H1 (cell line): ENCODE measurements at regions not wholly inside any gene's neighbourhood (a gene's known extent, or its start where the extent isn't known, plus 50 kb on each side); places are given as distances from the start of the nearest gene placed in this dataset.

Experiments used
- CTCF ChIA-PET: fragments of 300-600 bp; sonication (Branson Sonifier 250); formaldehyde crosslinking; loops from one replicate; lab custom pipeline; 2021; ENCODE audit not compliant: partially characterized antibody; lab: Charles Lee
- POLR2A ChIA-PET: fragments of 300-600 bp; sonication (Branson Sonifier 250); formaldehyde crosslinking; loops from one replicate; lab custom pipeline; 2021; ENCODE audit warnings: inconsistent platforms; ENCODE audit not compliant: partially characterized antibody; lab: Charles Lee
- DNase-seq, 2 experiments: peaks; one replicate each; pipeline versions ENCODE4 v3.0.0 to v3.0.0-alpha.2; 2010 to 2022; ENCODE audit warnings: low spot score in 2 of 2, low read depth in 1 of 2, mixed read lengths in 1 of 2
- FAIRE-seq: peaks from 2 replicates; lab custom pipeline; 2011; peaks lifted over from hg19 to GRCh38; lab: Jason Lieb, UNC
- H2AFZ ChIP-seq: 2 replicates; pipeline ENCODE4 v1.8.1; 2012; ENCODE audit warnings: low read length, inconsistent platforms
- H2AK5ac ChIP-seq: 2 replicates; pipeline ENCODE4 v1.6.1; 2013; ENCODE audit warnings: low read depth, low read length
- H2BK120ac ChIP-seq: replicated peaks from 2 replicates; pipeline ENCODE3; 2013; ENCODE audit warnings: low read depth, low read length, inconsistent platforms
- H2BK12ac ChIP-seq: 2 replicates; pipeline ENCODE4 v1.6.1; 2013; ENCODE audit warnings: low read depth, low read length
- H2BK15ac ChIP-seq: 2 replicates; pipeline ENCODE4 v1.6.1; 2013; ENCODE audit warnings: low read length
- H2BK20ac ChIP-seq: 2 replicates; pipeline ENCODE4 v1.6.1; 2013; ENCODE audit warnings: low read length
- H2BK5ac ChIP-seq: 2 replicates; pipeline ENCODE4 v1.6.1; 2013; ENCODE audit warnings: low read depth, low read length
- H3K14ac ChIP-seq: 2 replicates; pipeline ENCODE4 v1.6.1; 2013; ENCODE audit warnings: inconsistent platforms; ENCODE audit not compliant: insufficient read length
- H3K18ac ChIP-seq: 2 replicates; pipeline ENCODE4 v1.6.1; 2013; ENCODE audit warnings: low read length; ENCODE audit errors: extremely low read depth
- H3K23ac ChIP-seq: 2 replicates; pipeline ENCODE4 v1.6.1; 2013; ENCODE audit warnings: inconsistent platforms; ENCODE audit not compliant: insufficient read length
- H3K23me2 ChIP-seq: 2 replicates; pipeline ENCODE4 v1.6.1; 2013; ENCODE audit warnings: low read depth, low read length
- H3K27ac ChIP-seq: 2 replicates; pipeline ENCODE4 v1.6.1; 2011; ENCODE audit warnings: low read depth, low read length, inconsistent platforms
- H3K27me3 ChIP-seq, 4 experiments: replicated peaks in 1 of 4; 1 replicate in 1 of 4; 2 replicates in 3 of 4; pipeline versions ENCODE4 v1.6.1 to v1.8.1; 2011 to 2013; ENCODE audit warnings: low read length in 3 of 4, mild to moderate bottlenecking in 3 of 4, inconsistent platforms in 2 of 4, mixed read lengths in 2 of 4, moderate library complexity in 1 of 4; ENCODE audit not compliant: control insufficient read depth in 3 of 4, insufficient read depth in 3 of 4; ENCODE audit errors: extremely low read depth in 1 of 4
- H3K36me3 ChIP-seq, 4 experiments: 2 replicates each; pipeline versions ENCODE4 v1.6.1 to v1.8.1; 2011 to 2013; ENCODE audit warnings: mild to moderate bottlenecking in 4 of 4, low read length in 3 of 4, moderate library complexity in 2 of 4, control low read depth in 1 of 4, inconsistent platforms in 1 of 4; ENCODE audit not compliant: insufficient read depth in 4 of 4, control insufficient read depth in 2 of 4
- H3K4ac ChIP-seq: replicated peaks from 2 replicates; pipeline ENCODE3; 2013; ENCODE audit warnings: low read length, low read depth, mixed read lengths, inconsistent platforms; ENCODE audit not compliant: insufficient read length
- H3K4me1 ChIP-seq, 4 experiments: replicated peaks in 1 of 4; 1 replicate in 1 of 4; 2 replicates in 3 of 4; pipeline versions ENCODE4 v1.6.1 to v1.8.1; 2011 to 2013; ENCODE audit warnings: low read length in 3 of 4, inconsistent platforms in 2 of 4, mixed read lengths in 1 of 4; ENCODE audit not compliant: insufficient read depth in 4 of 4, control insufficient read depth in 3 of 4
- H3K4me2 ChIP-seq, 2 experiments: 2 replicates each; pipeline versions ENCODE4 v1.6.1 to v1.8.1; 2011 to 2013; ENCODE audit warnings: low read depth in 2 of 2, low read length in 2 of 2, control low read depth in 1 of 2, inconsistent platforms in 1 of 2, mild to moderate bottlenecking in 1 of 2; ENCODE audit not compliant: insufficient read depth in 1 of 2
- H3K4me3 ChIP-seq, 4 experiments: fragments of 200-600, 300-600 bp in 1 of 4; sonication (generic), shearing (Covaris generic), sonication (Bioruptor Twin) in 1 of 4; 2 replicates each; pipeline versions ENCODE4 v1.5.1 to v1.8.1; 2011 to 2016; ENCODE audit warnings: low read length in 4 of 4, low read depth in 3 of 4, control low read depth in 2 of 4, inconsistent platforms in 2 of 4, mild to moderate bottlenecking in 2 of 4, mixed read lengths in 1 of 4, moderate library complexity in 1 of 4; ENCODE audit not compliant: insufficient read depth in 2 of 4; ENCODE audit errors: extremely low read depth in 1 of 4
- H3K56ac ChIP-seq: replicated peaks from 2 replicates; pipeline ENCODE3; 2013; ENCODE audit warnings: low read depth, mild to moderate bottlenecking, mixed read lengths, low read length, inconsistent platforms; ENCODE audit not compliant: insufficient read length
- H3K79me1 ChIP-seq: 2 replicates; pipeline ENCODE4 v1.6.1; 2013; ENCODE audit warnings: low read depth, low read length, control low read depth
- H3K79me2 ChIP-seq, 2 experiments: 2 replicates each; pipeline versions ENCODE4 v1.6.1 to v1.8.1; 2012 to 2013; ENCODE audit warnings: low read length in 2 of 2, mild to moderate bottlenecking in 2 of 2, inconsistent platforms in 1 of 2; ENCODE audit not compliant: insufficient read depth in 2 of 2, control insufficient read depth in 1 of 2
- H3K9ac ChIP-seq, 4 experiments: replicated peaks in 1 of 4; 1 replicate in 1 of 4; 2 replicates in 3 of 4; pipeline versions ENCODE4 v1.6.1 to v1.8.1; 2011 to 2013; ENCODE audit warnings: low read depth in 3 of 4, low read length in 3 of 4, control low read depth in 2 of 4, mild to moderate bottlenecking in 2 of 4, moderate library complexity in 2 of 4, inconsistent platforms in 1 of 4; ENCODE audit errors: extremely low read depth in 1 of 4
- H3K9me3 ChIP-seq, 2 experiments: 2 replicates each; pipeline versions ENCODE4 v1.6.1 to v1.8.1; 2012 to 2013; ENCODE audit warnings: mild to moderate bottlenecking in 2 of 2, moderate library complexity in 2 of 2, control low read depth in 1 of 2, inconsistent platforms in 1 of 2, low read depth in 1 of 2, low read length in 1 of 2, mixed read lengths in 1 of 2; ENCODE audit not compliant: insufficient read depth in 2 of 2
- H4K20me1 ChIP-seq, 2 experiments: replicated peaks in 1 of 2; 2 replicates each; pipeline versions ENCODE3 to v1.8.1; 2011 to 2013; ENCODE audit warnings: inconsistent platforms in 2 of 2, low read length in 2 of 2, mild to moderate bottlenecking in 1 of 2; ENCODE audit not compliant: insufficient read depth in 2 of 2, control insufficient read depth in 1 of 2
- H4K5ac ChIP-seq: 2 replicates; pipeline ENCODE4 v1.6.1; 2013; ENCODE audit warnings: low read length, low read depth, mixed read lengths, inconsistent platforms; ENCODE audit not compliant: insufficient read length
- H4K8ac ChIP-seq: 2 replicates; pipeline ENCODE4 v1.8.0; 2013; ENCODE audit warnings: mild to moderate bottlenecking, moderate library complexity, low read length, inconsistent platforms; ENCODE audit not compliant: insufficient read depth; ENCODE audit errors: extremely low read depth
- H4K91ac ChIP-seq: replicated peaks from 2 replicates; pipeline ENCODE3; 2013; ENCODE audit warnings: low read length, mixed read lengths, inconsistent platforms; ENCODE audit not compliant: insufficient read length
- ASH2L ChIP-seq: fragments of 200-600, 300-600 bp; sonication (generic); IDR thresholded peaks from one replicate; pipeline ENCODE4 v1.7.1; 2017; ENCODE audit warnings: low read length
- BACH1 ChIP-seq: IDR thresholded peaks from 2 replicates; pipeline ENCODE4 v1.6.1; 2012; ENCODE audit warnings: low read length, improper control_type of control experiment
- BRCA1 ChIP-seq: IDR thresholded peaks from 2 replicates; pipeline ENCODE4 v1.6.1; 2012; ENCODE audit warnings: low read depth, low read length, improper control_type of control experiment
- EP300 ChIP-seq, 2 experiments: IDR thresholded peaks; 1 replicate in 1 of 2; 2 replicates in 1 of 2; pipeline ENCODE4 v1.6.1; 2011 to 2012; ENCODE audit warnings: low read depth in 2 of 2, low read length in 2 of 2, mild to moderate bottlenecking in 2 of 2, borderline replicate concordance in 1 of 2, inconsistent platforms in 1 of 2, moderate library complexity in 1 of 2
- GABPA ChIP-seq: IDR thresholded peaks from 2 replicates; pipeline ENCODE4 v1.6.1; 2011; ENCODE audit warnings: mild to moderate bottlenecking, low read length, moderate library complexity, borderline replicate concordance; ENCODE audit not compliant: insufficient read depth
- MAFK ChIP-seq: IDR thresholded peaks from 2 replicates; pipeline ENCODE4 v1.6.1; 2012; ENCODE audit warnings: low read depth, mild to moderate bottlenecking, improper control_type of control experiment, low read length
- POLR2AphosphoS5 ChIP-seq: IDR thresholded peaks from 2 replicates; pipeline ENCODE4 v1.6.1; 2011; ENCODE audit warnings: low read depth, low read length
- RFX5 ChIP-seq: IDR thresholded peaks from 2 replicates; pipeline ENCODE4 v1.6.1; 2011; ENCODE audit warnings: low read depth, low read length, improper control_type of control experiment, borderline replicate concordance
- SP1 ChIP-seq: IDR thresholded peaks from 2 replicates; pipeline ENCODE4 v1.6.1; 2011; ENCODE audit warnings: low read depth, low read length
- SP2 ChIP-seq: IDR thresholded peaks from 2 replicates; pipeline ENCODE4 v1.6.1; 2012; ENCODE audit warnings: mild to moderate bottlenecking, low read length, inconsistent platforms
- SUZ12 ChIP-seq: fragments of 200-600 bp; sonication (generic); IDR thresholded peaks from 2 replicates; pipeline ENCODE4 v1.6.1; 2012; ENCODE audit warnings: mild to moderate bottlenecking, inconsistent platforms, low read length, moderate library complexity, mixed read lengths
- TAF7 ChIP-seq: optimal IDR thresholded peaks from 2 replicates; pipeline ENCODE3; 2011; ENCODE audit warnings: low read depth, mild to moderate bottlenecking, inconsistent platforms, low read length, moderate library complexity, borderline replicate concordance
- YY1 ChIP-seq: IDR thresholded peaks from 2 replicates; pipeline ENCODE4 v1.6.1; 2011; ENCODE audit warnings: low read depth, mild to moderate bottlenecking, low read length
- WGBS, 2 experiments: shearing (Covaris generic) in 1 of 2; methylation state at CpG; one replicate each; pipeline versions ENCODE4 v1.1.6 to v1.1.7; 2013 to 2015; ENCODE audit warnings: low lambda C conversion rate in 2 of 2, mixed read lengths in 2 of 2, inconsistent platforms in 1 of 2, low coverage in 1 of 2, missing lambda C conversion rate in 1 of 2; ENCODE audit not compliant: insufficient replicate concordance in 2 of 2, insufficient coverage in 1 of 2, insufficient read length in 1 of 2; ENCODE audit errors: extremely low coverage in 1 of 2, missing lambda C conversion rate in 1 of 2; 5-methylcytosine and 5-hydroxymethylcytosine counted together

DNA sequence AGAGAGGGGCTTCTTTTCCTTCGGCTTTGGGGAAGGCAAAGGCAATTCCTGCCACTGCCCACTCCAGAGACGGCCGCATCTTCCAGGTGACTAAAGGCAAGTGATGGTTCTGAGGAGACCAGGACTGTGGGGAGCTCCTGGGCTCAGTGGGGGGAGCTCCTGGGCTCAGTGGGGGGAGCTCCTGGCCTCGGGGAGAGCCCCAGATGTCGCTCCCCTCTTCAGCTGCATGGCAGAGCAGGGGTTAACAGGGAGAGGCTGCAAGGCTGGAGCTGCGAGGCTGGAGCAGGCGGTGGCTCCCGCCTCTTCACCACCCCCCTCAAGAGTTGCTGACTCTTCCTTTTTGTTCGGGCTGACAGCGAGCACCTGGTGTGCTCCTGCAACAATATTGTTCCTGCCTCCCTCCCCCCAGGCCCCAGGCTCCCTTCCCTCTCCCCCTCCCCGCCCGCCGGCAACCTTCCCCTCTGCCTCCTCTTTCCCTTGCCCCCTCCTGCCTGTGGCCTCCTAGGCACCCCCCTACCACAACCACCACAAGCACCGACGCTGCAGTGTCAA is 56.3 kb upstream of the LBX1 start:
- CTCF ChIA-PET: interaction anchor here (0.9 to 11.0 kb wide), 11 partner anchors 10 to 157 kb away, joined by 3 to 317 read pairs (median 5); partner anchors contain the start of gene LBX1
- 0 out of 2 replicates have a peak overlapping the region, but pooled peaks have one; percentile 8 for H2BK5ac ChIP-seq
- no peak overlapping the region; a peak in 1 of 7 replicates for H3K9ac ChIP-seq
- H3K23me2 ChIP-seq: peaks cover 11% of the 10 kb centered on the region; the same call in 1 of the 2 replicates
- no peaks in the 10 kb centered on the region for H3K79me2 ChIP-seq
- WGBS, 2 experiments: 7% methylated on average over 6 of the region's 15 CpGs; no CpG with 5 or more reads in 1 of the 2 experiments
- H3K36me3 ChIP-seq: no peaks in the 10 kb centered on the region
- H3K14ac ChIP-seq: no peak overlapping the region
- 0 out of 2 replicates have a peak overlapping the region, but pooled peaks have one; percentile 28 for H2BK20ac ChIP-seq
- peak overlapping the region; percentile 22; the same call in 1 of the 2 replicates for H2BK12ac ChIP-seq
- no peak overlapping the region for H2BK15ac ChIP-seq
- DNase-seq (peak; percentile 69 to 76), FAIRE-seq (no peak)
- H3K56ac ChIP-seq: no peak overlapping the region
- no peak overlapping the region for H2AFZ ChIP-seq
- no peak overlapping the region for H4K5ac ChIP-seq
- no peak overlapping the region for H3K4ac ChIP-seq
- no peaks in the 10 kb centered on the region for H3K79me1 ChIP-seq
- POLR2A ChIA-PET: interaction anchor here (1.3 to 1.4 kb wide), 2 partner anchors 13 to 69 kb away, joined by 3 read pairs; no protein-coding TSS in a partner anchor
- H3K9me3 ChIP-seq: no peaks in the 10 kb centered on the region
- no peak overlapping the region for H3K27ac ChIP-seq
- peaks cover 46 to 87% (median 78%) of the 10 kb centered on the region in 4 experiments for H3K27me3 ChIP-seq
- peak overlapping the region; percentile 82 for H4K91ac ChIP-seq
- no peak overlapping the region; the same call in 1 of the 2 replicates for H2AK5ac ChIP-seq
- H2BK120ac ChIP-seq: no peak overlapping the region
- H3K18ac ChIP-seq: 0 out of 2 replicates have a peak overlapping the region, but pooled peaks have one; percentile 71
- H4K20me1 ChIP-seq: peaks cover 0 to 1% of the 10 kb centered on the region in 2 experiments
- H3K4me3 ChIP-seq: peak overlapping the region in 3 of 4 experiments; percentile 4 to 71 (median 21); a peak in 5 of 8 replicates
- H3K23ac ChIP-seq: no peak overlapping the region
- no peak overlapping the region for H4K8ac ChIP-seq
- peak overlapping the region; percentile 56 to 82 for H3K4me2 ChIP-seq
- peaks cover 37 to 52% (median 38%) of the 10 kb centered on the region in 4 experiments for H3K4me1 ChIP-seq
- TF ChIP-seq BACH1 (0 out of 2 replicates have a peak, but pooled peaks have one; percentile 19), YY1 (no peak), GABPA (no peak), SP2 (no peak), POLR2AphosphoS5 (no peak), ASH2L (no peak), TAF7 (no peak), MAFK (peak; percentile 89; the same call in 1 of the 2 replicates), EP300 (IDR thresholded peaks at IDR 0.05; ENCODE audit: borderline replicate concordance in 1 of 2, low read depth in 2 of 2, low read length in 2 of 2) (peak in 1 of 2 experiments; percentile 69; a peak in 1 of 3 replicates), SP1 (peak; percentile 75), BRCA1 (no peak), SUZ12 (no peak), RFX5 (no peak)
